ENCODE measurements at regions not wholly inside any gene's neighbourhood (a gene's known extent, or its start where the extent isn't known, plus 50 kb on each side); places are given as distances from the start of the nearest gene placed in this dataset.

DNA sequence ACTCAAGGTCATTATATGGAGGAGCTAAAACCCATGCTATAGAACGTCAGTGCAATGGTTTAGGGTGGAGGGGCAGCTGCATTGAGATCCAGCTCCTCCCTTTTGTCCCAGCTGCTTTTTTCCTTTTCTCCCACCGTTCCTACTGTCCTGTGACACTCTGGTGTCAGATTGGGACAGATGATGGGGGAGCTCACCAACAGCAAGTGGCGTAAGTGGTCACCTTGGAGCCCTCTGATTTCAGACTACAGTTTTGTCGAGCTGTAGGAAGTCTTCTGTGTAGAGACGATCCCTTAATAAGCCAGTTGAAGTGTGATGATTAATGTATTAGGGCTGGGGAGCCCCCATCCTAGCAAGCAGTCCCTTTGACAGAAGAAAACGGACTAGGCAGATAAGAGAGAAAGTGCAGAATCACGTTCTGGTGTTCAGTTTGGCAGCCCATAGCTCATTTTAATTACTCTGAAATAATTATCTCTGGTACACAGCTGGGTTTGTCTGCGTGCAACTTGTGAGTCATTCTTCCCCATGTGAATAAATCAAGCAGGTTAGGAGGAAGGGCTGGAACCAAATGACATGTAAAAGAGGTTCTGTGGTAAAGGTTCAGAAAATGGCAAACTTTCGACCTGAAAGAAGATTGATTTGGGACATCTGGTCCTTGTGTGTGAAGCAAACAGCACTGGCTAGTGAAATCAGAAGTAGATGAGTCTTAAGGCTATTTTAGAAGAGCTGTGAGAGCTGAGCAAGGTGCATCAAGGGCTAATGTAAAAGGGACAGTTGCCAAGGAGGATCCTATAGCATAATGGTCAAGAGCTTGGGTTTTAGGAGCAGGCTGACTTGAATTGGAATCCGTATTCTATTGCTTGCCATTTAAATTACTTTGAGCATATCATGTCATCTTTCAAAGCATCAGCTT, 241.4 kb downstream of the EDEM1 start:
- DNase-seq (ENCODE audit: low read depth, low spot score): no peak

DNA sequence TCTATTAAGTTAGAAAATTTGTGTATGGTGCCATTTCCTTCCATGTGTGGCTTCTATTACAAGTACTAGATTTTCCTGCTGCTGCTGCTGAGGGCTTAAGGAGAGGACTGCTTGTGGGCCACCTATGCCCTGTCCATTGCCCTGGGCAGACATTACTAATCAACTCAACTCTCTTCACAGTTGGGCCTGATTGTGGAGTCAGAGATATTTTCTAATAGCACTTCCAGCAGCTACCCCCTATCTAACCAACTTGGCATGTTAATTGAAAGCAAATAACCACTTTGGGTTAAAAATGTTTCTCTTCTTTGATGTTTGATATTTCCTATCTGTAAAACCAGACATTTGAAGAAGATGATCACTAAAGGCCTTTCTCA, 242.0 kb downstream of the EDEM1 start:
- DNase-seq (ENCODE audit: low read depth, low spot score): no peak

DNA sequence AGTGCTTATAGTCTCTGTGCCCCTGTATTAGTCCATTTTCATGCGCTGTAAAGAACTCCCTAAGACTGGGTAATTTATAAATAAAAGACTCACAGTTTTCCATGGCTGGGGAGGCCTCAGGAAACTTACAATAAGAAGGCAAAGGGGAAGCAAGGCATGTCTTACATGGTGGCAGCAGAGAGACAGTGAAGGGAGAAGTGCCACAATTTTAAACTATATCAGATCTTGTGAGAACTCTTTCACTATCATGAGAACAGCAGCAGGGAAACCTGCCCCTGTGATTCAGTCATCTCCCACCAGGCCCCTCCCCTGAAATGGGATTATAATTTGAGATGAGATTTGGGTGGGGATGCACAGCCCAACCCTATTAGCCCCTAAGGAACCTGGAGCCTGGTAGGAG, 243.2 kb downstream of the EDEM1 start:
- no peak for DNase-seq (ENCODE audit: low read depth, low spot score)

DNA sequence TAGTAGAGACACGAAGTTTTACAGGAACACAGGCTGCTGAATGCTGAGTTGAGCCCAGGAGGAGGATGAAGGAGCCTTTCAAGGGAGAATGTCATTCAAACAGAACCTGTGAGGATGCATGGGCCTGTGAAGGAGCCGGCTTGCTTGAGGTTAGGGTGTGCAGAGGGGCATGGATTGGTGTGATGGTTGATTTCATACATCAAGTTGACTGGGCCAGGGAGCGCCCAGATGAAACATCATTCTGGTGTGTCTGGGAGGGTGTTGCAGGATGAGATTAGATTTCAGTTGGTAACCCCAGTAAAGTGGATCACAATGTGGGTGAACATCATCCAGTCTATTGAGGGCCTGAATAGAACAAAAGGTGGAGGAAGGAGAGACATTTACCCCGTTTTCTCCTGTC, 243.6 kb downstream of the EDEM1 start:
- no peak for DNase-seq (ENCODE audit: low read depth, low spot score)

DNA sequence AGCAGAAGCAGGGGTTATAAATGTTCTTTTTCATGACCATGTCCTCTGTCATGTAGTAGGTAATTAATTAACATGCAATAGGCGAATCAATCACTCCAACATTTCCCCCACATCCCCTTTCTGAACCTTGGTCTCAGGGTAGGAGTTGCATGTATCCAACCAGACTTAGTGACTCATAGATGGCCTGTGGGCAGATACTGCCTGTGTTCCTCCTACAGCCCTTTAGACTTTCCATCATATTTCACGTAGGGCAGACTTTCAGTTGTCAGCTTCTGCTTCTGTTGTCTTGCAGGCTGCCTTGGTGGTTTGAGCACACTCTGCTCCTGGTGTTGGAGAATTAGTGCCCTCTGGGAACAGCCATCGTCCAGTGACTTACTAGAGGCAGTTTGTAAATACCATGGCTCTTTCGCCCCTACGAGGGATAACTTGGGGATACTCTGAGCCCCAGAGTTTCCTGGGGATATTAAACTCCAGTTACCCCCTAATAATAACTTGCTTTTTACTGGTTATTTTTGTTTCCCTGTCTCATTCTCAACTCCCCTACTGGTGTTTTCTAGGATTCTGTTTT, 244.4 kb downstream of the EDEM1 start:
- DNase-seq (ENCODE audit: low read depth, low spot score): no peak

DNA sequence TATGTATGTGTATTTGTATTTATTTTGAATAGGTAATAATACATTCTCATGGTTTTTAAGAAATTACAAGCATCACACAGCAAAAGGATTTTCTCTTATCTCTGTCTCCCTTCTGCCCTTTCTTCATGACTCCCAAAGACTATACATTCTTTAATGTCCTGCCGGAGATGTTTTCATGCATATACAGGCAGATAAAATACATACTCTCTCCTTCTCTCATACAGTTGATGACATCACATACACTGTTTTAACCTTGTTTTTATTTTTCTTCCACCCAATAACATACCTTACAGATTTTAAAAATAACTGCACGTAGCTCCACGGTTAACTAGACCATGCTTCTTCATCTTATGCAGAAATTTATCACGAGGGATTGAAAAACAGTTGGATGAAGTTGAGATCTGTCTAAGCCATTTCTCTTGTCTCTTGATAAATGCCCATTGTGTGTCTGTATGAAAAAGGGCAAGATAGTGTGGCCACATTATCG, 249.8 kb downstream of the EDEM1 start:
- DNase-seq (ENCODE audit: low read depth, low spot score): no peak

DNA sequence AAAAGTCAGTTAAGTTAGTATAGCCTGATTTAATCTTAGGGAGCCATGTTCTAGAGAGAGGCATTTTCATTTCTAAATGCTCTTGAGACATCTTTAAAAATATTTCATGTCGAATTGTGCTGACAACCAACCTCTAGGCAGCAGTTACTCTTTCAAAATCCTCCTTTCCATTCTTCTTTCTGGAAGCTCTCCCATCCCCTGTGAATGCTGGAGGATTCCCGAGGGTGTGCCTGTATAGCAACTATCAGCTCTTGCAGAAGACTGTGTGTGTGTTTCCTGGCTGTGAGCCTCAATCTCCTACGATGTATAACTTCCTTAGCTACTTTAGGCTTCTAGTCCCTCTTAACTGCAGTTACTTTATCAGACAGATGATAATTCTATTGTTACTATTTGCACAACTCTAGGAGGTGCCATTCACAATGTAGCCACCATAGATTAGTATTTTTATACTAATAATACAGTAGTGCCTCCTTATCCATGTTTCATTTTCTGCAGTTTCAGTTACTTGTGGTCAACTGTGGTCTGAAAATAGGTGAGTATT, 250.3 kb downstream of the EDEM1 start:
- no peak for DNase-seq (ENCODE audit: low read depth, low spot score)

DNA sequence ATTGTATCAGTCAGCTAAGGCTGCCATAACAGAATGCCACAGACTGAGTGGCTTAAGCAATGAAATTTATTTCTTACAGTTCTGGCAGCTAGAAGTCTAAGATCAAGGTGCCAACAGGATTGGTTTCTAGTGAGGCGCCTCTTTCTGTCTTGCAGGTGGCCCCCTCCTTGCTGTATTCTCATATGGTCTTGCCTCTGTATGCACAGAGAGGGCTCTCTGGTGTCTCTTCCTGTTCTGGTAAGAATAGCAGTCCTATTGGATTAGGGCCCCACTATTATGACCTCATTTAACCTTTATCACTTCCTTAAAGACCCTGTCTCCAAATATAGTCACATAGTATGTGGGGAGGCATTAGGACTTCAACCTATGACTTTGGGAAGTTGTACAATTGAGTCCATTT, 253.9 kb downstream of the EDEM1 start:
- no peak for DNase-seq (ENCODE audit: low read depth, low spot score)

DNA sequence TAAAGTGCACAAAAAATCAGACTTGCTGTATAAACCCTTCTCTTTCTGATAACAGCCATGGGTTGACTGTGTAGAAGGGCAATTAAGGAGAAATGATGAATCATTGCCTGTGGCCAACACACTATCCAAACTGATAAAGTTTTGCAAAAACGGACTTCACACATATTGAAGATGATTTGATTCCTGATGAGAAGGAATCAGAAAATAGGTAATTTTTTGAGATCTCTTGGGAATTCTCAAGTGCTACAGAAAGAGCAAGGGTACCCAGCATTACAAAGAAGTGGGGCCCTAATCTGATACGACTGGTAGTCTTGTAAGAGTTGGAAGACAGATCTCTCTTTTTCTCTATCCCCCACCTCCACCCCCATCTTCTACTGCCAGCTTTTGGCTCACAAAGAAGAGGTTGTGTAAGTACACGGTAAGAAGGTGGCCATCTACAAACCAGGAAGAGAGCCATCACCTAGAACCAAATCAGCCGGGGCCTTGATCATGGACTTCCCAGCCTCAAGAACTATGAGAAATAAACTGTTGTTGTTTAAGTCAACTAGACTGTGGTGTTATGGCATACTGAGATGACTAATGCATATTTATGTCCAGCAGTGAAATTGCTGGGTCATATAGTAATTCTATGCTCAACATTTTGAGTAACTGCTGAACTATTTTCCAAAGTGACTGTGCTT, 254.7 kb downstream of the EDEM1 start:
- DNase-seq (ENCODE audit: low read depth, low spot score): no peak

DNA sequence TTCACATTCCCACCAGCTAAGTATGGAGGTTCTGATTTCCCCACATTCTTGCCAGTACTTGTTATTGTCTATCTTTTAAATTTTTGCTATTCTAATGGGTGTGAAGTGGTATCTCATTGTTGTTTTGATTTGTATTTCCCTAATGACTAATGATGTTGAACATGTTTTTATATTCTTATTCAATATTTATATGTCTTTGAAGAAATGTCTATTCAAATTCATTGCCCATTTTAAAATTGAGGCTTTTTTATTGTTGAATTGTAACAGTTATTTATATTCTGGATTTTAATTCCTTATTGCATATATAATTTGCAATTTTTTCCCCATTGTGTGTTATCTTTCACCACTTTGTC, 255.3 kb downstream of the EDEM1 start:
- DNase-seq (ENCODE audit: low read depth, low spot score): no peak

DNA sequence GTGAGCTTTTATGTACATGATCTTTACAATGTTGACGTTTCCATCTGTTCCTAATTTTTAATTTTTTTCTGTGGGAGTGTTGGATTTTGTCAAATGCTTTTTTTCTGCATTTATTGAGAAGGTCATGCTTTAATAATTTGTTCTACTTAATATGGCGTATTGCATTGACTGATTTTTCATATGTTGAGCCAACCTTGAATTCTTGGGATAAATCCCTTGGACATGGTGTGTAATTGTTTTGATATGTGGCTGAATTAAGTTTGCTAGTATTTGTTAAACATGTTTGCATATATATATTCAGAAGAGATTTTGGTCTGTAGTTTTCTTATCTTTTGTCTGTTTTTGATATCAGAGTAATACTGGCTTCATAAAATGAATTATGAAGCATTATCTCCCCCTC, 256.7 kb downstream of the EDEM1 start:
- no peak for DNase-seq (ENCODE audit: low read depth, low spot score)

DNA sequence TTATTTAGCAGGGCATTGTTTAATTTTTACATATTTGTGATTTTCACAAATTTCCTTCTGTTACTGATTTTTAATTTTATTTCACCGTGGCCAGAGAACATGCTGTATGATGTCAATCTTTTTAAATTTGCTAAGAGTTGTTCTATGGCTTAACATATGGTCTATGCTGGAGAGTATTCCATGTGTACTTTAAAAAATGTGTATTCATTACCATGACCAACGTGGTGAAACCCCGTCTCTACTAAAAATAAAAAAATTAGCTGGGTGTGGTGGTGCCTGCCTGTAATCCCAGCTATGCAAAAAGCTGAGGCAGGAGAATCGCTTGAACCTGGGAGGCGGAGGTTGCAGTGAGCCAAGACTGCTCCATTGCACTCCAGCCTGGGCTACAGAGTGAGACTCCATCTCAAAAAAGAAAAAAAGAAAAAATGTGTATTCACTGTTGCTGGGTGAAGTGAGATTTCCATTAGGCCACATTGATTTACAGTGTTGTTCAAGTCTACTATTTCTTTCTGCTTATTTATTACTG, 258.2 kb downstream of the EDEM1 start:
- DNase-seq (ENCODE audit: low read depth, low spot score): no peak

DNA sequence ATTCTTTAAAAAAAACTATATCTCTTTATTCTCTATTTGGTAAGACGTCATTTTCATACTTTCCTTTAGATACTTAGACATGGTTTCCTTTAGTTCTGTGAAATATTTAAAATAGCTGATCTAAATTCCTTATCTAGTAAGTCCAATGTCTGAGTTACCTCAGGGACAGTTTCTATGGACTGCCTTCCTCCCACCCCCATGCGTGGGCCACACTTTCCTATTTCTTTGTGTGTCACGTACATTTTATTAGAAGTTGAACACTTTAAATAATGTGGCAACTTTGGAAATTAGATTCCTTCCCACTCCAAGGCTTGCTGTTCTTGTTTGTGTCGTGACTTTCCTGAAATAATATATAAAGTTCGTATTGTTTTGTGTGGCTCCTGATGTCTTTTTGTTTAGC, 260.7 kb downstream of the EDEM1 start:
- no peak for DNase-seq (ENCODE audit: low read depth, low spot score)

DNA sequence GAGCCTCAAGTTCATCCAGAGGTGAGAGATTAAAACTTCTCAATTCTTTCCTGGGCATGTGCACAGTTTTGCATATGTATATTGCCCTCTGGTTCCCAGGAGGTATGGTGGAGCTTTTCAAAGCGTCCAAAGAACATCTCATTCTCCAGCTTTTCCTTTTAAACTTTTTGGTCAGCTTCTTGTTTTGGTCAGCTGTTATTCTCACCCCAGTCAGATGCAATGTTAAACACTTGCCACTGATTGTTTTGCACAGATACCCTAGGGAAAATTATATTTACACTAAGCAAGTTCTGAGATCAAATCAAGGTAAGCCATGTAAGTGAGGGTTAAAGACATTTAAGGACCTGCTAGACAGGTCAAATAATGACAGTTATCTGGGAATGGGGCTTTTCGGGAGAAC, 261.3 kb downstream of the EDEM1 start:
- no peak for DNase-seq (ENCODE audit: low read depth, low spot score)

DNA sequence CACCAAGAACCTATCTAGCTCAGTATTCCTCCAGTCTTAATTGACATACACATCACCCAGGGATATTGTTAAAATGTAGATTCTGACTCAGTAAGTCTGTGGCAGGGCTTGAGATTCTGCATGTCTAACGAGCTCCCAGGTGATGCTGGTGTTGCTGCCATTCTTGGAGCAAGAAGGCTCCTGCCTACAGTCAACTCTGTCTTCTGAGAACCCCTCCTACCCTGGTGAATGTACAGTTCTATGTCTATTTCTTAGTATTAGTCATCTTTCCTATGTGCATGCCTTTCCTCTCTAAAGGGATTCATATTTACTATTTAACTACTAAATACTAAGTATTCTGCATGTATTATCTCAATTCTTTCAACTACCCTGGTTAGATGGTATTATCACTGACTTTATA, 268.7 kb downstream of the EDEM1 start:
- no peak for DNase-seq (ENCODE audit: low read depth, low spot score)

DNA sequence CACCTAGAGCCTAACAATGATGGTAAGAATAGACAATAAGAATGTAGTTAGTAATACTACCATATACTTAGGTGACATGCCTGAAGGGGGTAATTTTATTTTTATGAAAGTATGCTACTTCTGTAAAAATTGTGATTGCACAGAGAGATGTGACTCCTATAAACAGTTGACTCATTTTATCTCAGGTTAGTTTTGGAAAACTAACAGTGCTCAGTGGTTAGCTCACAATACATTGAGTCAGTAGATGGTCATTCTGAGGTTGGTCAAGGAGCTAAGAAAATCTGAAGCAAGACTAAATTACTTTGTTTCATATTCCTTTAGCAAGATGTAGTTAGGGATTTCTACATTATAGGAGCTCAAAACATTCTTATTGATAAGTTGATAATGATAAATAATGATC, 271.0 kb downstream of the EDEM1 start:
- no peak for DNase-seq (ENCODE audit: low read depth, low spot score)

DNA sequence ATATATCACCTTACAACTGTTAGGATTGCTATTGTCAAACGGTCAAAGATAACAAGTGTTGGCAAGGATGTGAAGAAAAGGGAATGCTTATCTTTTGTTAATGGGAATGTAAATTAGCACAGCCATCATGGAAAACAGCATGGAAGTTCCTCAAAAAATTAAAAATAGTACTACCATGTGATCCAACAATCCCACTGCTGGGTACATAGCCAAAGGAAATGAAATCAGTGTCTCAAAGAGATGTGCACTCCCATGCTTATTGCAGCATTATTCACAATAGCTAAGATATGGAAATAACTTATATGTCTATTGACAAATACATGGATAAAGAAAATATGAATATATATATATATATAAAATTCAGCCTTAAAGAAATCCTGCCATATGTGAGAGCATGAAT, 274.6 kb downstream of the EDEM1 start:
- no peak for DNase-seq (ENCODE audit: low read depth, low spot score)

DNA sequence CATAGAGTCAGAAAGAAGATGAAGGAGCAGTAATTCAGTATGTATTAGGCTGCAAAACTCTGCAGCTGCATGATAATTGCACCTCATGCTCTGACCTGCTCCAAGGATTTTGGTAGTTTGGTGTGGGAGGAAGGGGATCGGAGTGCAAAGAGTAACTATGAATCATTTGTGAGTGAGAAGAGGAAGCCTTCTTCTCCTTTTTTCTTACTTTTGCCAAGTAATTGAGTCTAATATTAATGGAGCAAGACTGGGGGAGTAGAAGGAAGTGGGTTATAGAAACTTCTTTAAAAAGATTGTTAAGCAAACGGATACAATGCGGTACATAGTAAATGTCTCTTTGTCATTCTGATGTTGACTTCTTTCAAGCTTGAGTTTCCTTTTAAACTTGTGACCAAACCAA, 276.5 kb downstream of the EDEM1 start:
- DNase-seq (ENCODE audit: low read depth, low spot score): no peak

DNA sequence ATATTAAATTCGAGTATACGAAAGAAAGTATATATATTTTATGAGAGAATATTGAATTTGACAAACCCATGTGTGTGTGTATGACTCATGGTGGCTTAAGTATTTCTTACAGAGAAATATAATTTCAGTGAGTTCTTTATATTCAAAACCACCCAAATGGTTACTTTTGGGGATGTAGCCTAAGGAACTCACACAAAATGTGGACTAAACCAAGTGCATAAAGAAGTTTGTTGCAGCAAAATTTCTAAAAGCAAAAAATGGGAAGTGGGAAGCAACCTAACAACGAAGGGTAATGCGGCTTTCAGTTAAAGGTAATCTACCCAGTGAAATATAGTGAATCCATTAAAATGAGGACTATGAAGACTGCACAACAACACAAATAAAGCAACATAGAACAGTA, 277.1 kb downstream of the EDEM1 start:
- no peak for DNase-seq (ENCODE audit: low read depth, low spot score)

DNA sequence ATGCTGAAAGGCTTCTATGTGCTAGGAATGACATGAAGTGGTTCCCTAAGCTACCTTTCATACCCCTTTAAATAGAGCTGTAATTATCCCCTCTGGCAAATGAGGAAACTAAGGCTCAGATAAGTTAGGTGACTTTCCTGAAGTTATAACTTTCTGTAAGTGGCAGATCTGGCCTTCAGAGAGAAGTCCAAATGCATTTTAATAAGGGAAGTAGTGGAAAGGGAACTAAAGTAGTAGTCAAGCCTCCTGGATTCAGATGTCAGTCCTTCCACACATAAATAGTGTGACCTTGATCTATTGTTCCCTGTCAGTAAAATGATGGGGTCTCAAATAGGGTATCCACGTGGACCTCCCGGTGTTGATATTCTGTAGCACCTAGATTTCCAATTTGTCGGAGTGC, 277.7 kb downstream of the EDEM1 start:
- DNase-seq (ENCODE audit: low read depth, low spot score): no peak

DNA sequence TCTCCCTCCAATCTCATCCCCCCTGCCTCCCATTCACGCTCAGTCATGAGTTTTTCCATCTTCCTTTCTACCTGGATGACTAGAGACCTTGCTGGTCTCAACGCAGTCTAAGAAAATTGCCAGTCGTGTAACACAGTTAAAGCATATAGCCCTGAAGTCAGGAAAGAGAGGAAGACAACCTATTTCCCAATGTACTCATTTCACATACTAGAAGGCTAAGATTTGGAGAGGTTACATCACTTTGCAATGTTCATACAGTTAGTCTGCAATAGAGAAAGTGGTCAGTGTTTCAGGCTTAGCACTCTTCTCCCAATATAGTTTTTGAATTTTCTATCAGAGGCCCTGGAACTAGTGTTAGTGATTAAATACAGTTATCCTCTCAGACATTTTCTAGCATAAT, 278.6 kb downstream of the EDEM1 start:
- no peak for DNase-seq (ENCODE audit: low read depth, low spot score)

DNA sequence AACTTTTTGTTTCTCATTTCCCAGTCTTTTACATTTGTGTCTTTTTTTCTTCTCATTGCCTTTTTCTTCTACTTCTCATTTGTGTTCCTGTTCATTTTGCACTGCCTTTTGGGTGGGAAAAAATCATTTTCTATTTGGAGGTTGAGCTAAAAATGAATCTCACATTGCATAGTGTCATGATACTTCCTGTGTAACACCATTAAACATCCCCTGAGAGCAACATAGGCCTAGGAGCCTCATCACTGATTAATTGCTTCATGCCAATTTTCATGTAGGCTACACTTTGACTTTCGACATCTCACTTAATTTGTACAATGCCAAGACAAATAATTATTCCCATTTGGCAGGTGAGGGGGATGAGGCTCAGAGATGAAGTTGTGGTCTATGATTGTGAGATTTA, 279.2 kb downstream of the EDEM1 start:
- no peak for DNase-seq (ENCODE audit: low read depth, low spot score)
